Mammary epithelial cell (primary cell): ENCODE measurements at regions not wholly inside any gene's neighbourhood (a gene's known extent, or its start where the extent isn't known, plus 50 kb on each side); places are given as distances from the start of the nearest gene placed in this dataset.

Experiments used
- CTCF ChIP-seq, 2 donors: IDR thresholded peaks in 1 of 2; conservative IDR thresholded peaks in 1 of 2; 2 replicates each; pipeline ENCODE4 v1.5.1; 2011 to 2012; ENCODE audit warnings: inconsistent platforms in 2 of 2, low read length in 2 of 2, mild to moderate bottlenecking in 2 of 2, control low read depth in 1 of 2, low read depth in 1 of 2; ENCODE audit not compliant: insufficient read depth in 1 of 2; ENCODE audit errors: extremely low read depth in 1 of 2
- EZH2 ChIP-seq: IDR thresholded peaks from 2 replicates; pipeline ENCODE4 v1.6.1; 2012; ENCODE audit warnings: low read length, inconsistent platforms, borderline replicate concordance

GRCh38 chr15:62569460-62570404 is 404.6 kb upstream of the C2CD4B start:
- no peak for TF ChIP-seq EZH2
- TF ChIP-seq CTCF (conservative IDR thresholded peaks at IDR 0.05 in 1 of 2, IDR thresholded peaks at IDR 0.05 in 1 of 2; ENCODE audit: extremely low read depth in 1 of 2, insufficient read depth in 1 of 2, low read depth in 1 of 2, low read length in 2 of 2), result no peak
